ENCODE measurements at regions not wholly inside any gene's neighbourhood (a gene's known extent, or its start where the extent isn't known, plus 50 kb on each side); places are given as distances from the start of the nearest gene placed in this dataset.

- no peaks in the 10 kb centered on the region for H3K27me3 ChIP-seq (ENCODE audit: low read depth, low read length)
- no peak overlapping the region for H3K27ac ChIP-seq (ENCODE audit: low read length)
Measured at GRCh38 chr2:153354377-153354776, 124.2 kb downstream of the RPRM start.

GRCh38 chr2:153349603-153350002 is 129.0 kb downstream of the RPRM start:
- Histone ChIP-seq H3K9ac (ENCODE audit: low read length) (no peak overlapping the region), H3K27me3 (ENCODE audit: low read depth, low read length) (no peaks in the 10 kb centered on the region), H3K36me3 (replicated peaks; ENCODE audit: low read depth, low read length) (no peaks in the 10 kb centered on the region), H3K4me2 (ENCODE audit: low read length) (no peak overlapping the region), H3K27ac (ENCODE audit: low read length) (no peak overlapping the region), H2AFZ (ENCODE audit: low read depth, low read length) (no peak overlapping the region), H3K79me2 (ENCODE audit: low read length) (no peaks in the 10 kb centered on the region), H3K9me3 (ENCODE audit: insufficient read depth, low read length) (no peaks in the 10 kb centered on the region; the same call in 1 of the 2 replicates), H3K4me1 (ENCODE audit: low read length) (no peaks in the 10 kb centered on the region), H3K4me3 (ENCODE audit: low read length) (no peak overlapping the region), H4K20me1 (ENCODE audit: insufficient read depth, low read length) (no peaks in the 10 kb centered on the region)
- no peak for TF ChIP-seq EZH2phosphoT487 (IDR thresholded peaks at IDR 0.05; ENCODE audit: low read depth)

More at GRCh38 chr2:153354377-153354776, 124.2 kb downstream of the RPRM start:
- Histone ChIP-seq H2AFZ (ENCODE audit: low read depth, low read length) (no peak overlapping the region), H3K36me3 (replicated peaks; ENCODE audit: low read depth, low read length) (no peaks in the 10 kb centered on the region), H3K4me3 (ENCODE audit: low read length) (no peak overlapping the region), H3K9me3 (ENCODE audit: insufficient read depth, low read length) (no peaks in the 10 kb centered on the region; the same call in 1 of the 2 replicates), H3K4me1 (ENCODE audit: low read length) (no peaks in the 10 kb centered on the region), H3K4me2 (ENCODE audit: low read length) (no peak overlapping the region), H3K9ac (ENCODE audit: low read length) (no peak overlapping the region), H3K79me2 (ENCODE audit: low read length) (no peaks in the 10 kb centered on the region), H4K20me1 (ENCODE audit: insufficient read depth, low read length) (no peaks in the 10 kb centered on the region)
- TF ChIP-seq EZH2phosphoT487 (IDR thresholded peaks at IDR 0.05; ENCODE audit: low read depth) (no peak), CTCF (IDR thresholded peaks at IDR 0.05; ENCODE audit: low read depth, low read length) (no peak)

- H3K79me2 ChIP-seq (ENCODE audit: low read length): no peaks in the 10 kb centered on the region
- H3K9me3 ChIP-seq (ENCODE audit: insufficient read depth, low read length): no peaks in the 10 kb centered on the region; the same call in 1 of the 2 replicates
- no peak overlapping the region for H3K27ac ChIP-seq (ENCODE audit: low read length)
- no peaks in the 10 kb centered on the region for H4K20me1 ChIP-seq (ENCODE audit: insufficient read depth, low read length)
- TF ChIP-seq CTCF (IDR thresholded peaks at IDR 0.05; ENCODE audit: low read depth, low read length) (no peak), EZH2phosphoT487 (IDR thresholded peaks at IDR 0.05; ENCODE audit: low read depth) (no peak)
- no peak overlapping the region for H3K4me2 ChIP-seq (ENCODE audit: low read length)
- no peaks in the 10 kb centered on the region for H3K36me3 ChIP-seq (replicated peaks; ENCODE audit: low read depth, low read length)
- no peaks in the 10 kb centered on the region for H3K4me1 ChIP-seq (ENCODE audit: low read length)
- H3K4me3 ChIP-seq (ENCODE audit: low read length): no peak overlapping the region
- no peak overlapping the region for H3K9ac ChIP-seq (ENCODE audit: low read length)
- no peak overlapping the region for H2AFZ ChIP-seq (ENCODE audit: low read depth, low read length)
- no peaks in the 10 kb centered on the region for H3K27me3 ChIP-seq (ENCODE audit: low read depth, low read length)
Measured at GRCh38 chr2:153347818-153348495, 130.6 kb downstream of the RPRM start.

- H3K27ac ChIP-seq (ENCODE audit: low read length): no peak overlapping the region
- no peaks in the 10 kb centered on the region for H3K4me1 ChIP-seq (ENCODE audit: low read length)
- TF ChIP-seq CTCF (IDR thresholded peaks at IDR 0.05; ENCODE audit: low read depth, low read length) (no peak), EZH2phosphoT487 (IDR thresholded peaks at IDR 0.05; ENCODE audit: low read depth) (no peak)
- no peaks in the 10 kb centered on the region for H3K79me2 ChIP-seq (ENCODE audit: low read length)
- H3K27me3 ChIP-seq (ENCODE audit: low read depth, low read length): no peaks in the 10 kb centered on the region
- H3K36me3 ChIP-seq (replicated peaks; ENCODE audit: low read depth, low read length): no peaks in the 10 kb centered on the region
- no peak overlapping the region for H3K4me3 ChIP-seq (ENCODE audit: low read length)
- no peak overlapping the region for H3K4me2 ChIP-seq (ENCODE audit: low read length)
- H4K20me1 ChIP-seq (ENCODE audit: insufficient read depth, low read length): no peaks in the 10 kb centered on the region
- no peak overlapping the region for H2AFZ ChIP-seq (ENCODE audit: low read depth, low read length)
- H3K9me3 ChIP-seq (ENCODE audit: insufficient read depth, low read length): no peaks in the 10 kb centered on the region
- no peak overlapping the region for H3K9ac ChIP-seq (ENCODE audit: low read length)
Measured at GRCh38 chr2:153320879-153321278, 157.7 kb downstream of the RPRM start.
